ENCODE measurements at regions not wholly inside any gene's neighbourhood (a gene's known extent, or its start where the extent isn't known, plus 50 kb on each side); places are given as distances from the start of the nearest gene placed in this dataset.

- H3K4me3 ChIP-seq (ENCODE audit: low read length) = no peak overlapping the region
- TF ChIP-seq CTCF (conservative IDR thresholded peaks at IDR 0.05; ENCODE audit: low read depth, low read length) = no peak
- no peak for DNase-seq (ENCODE audit: low read depth)
These were observed 689.4 kb upstream of the FANCL start for GRCh38 chr2:58930537-58930936.

GRCh38 chr2:58928973-58929372 is 687.8 kb upstream of the FANCL start:
- DNase-seq (ENCODE audit: low read depth) = no peak
- H3K4me3 ChIP-seq (ENCODE audit: low read length) = no peak overlapping the region
- no peak for TF ChIP-seq CTCF (conservative IDR thresholded peaks at IDR 0.05; ENCODE audit: low read depth, low read length)

DNA sequence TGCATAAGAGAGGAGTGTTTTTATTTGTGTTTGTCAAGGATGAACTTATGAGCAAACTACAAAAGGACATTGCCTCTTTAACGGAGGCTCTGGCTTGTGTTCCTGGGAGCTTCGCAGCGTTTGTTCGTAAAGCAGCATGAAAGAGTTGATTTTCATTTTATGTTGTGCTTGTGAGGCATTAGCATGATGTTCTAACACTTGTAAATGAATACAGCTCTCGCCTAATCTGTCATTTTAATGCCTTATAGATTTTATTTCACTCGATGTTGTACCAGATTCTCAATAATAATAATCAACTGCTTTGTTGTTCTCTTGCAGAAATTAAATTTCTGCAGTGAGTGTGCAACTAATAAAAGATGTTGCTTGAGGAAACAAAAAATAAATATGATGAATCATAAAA is 687.3 kb upstream of the FANCL start:
- no peak for TF ChIP-seq CTCF (conservative IDR thresholded peaks at IDR 0.05; ENCODE audit: low read depth, low read length)
- H3K4me3 ChIP-seq (ENCODE audit: low read length) = no peak overlapping the region
- DNase-seq (ENCODE audit: low read depth) = no peak

DNA sequence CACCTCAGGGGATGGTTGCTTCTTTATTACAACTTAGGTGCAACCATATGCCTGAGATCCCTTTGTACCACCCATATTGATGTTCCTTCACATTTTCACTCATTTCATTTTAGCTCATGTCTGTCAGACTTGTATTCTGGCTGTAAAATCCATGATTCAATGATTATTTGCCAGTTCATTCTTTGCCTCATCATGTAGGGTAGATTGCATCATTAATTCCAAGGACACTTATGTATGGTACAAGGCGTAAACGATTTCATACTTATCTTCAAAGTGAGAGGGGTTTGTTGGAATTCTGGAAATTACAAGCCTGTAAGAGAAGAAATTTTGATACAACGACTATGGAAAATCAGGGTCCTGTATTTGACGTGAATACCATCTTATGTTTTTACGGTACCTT is 685.0 kb upstream of the FANCL start:
- no peak for TF ChIP-seq CTCF (conservative IDR thresholded peaks at IDR 0.05; ENCODE audit: low read depth, low read length)
- no peak overlapping the region for H3K4me3 ChIP-seq (ENCODE audit: low read length)
- DNase-seq (ENCODE audit: low read depth) = no peak

DNA sequence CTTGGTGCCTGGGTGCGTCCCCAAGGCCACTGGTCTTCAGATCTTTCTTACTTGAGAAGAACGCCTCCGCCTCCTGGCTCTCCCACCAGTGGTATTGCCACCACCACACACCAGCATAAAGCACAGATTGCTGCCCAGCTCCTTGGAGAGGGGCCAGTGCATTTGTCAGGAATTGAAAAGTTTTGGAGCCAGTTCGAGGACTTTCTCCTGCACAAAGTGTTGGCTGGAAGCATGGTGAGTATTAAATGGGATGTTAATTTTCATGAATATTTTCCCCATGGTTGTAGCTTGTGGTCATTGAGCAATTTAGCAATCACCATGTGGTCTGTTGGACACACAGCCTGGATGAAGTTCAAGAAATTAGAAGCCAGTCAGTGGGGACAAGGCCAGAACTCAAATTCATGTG is 684.6 kb upstream of the FANCL start:
- H3K4me3 ChIP-seq (ENCODE audit: low read length) = no peak overlapping the region
- TF ChIP-seq CTCF (conservative IDR thresholded peaks at IDR 0.05; ENCODE audit: low read depth, low read length) = no peak
- no peak for DNase-seq (ENCODE audit: low read depth)

DNA sequence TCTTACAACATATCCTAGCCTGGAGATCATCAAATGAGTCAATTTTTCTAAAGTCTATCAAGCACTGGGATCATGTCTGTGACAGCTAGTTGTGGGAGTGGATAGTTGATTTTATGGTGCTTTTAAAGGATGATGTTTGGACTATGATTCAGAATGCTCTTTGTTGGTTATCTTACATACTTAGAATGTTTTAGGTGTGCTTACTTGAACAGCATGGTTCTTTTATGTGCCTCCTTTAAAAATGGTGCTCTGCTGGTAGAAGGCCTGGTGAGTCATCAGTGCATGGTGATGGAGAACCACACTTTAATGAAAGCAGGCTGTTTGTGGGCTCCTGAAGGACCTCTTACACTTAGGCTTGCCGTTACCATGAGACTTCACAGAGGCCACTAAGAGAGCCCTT is 682.7 kb upstream of the FANCL start:
- H3K4me3 ChIP-seq (ENCODE audit: low read length) = no peak overlapping the region
- TF ChIP-seq CTCF (conservative IDR thresholded peaks at IDR 0.05; ENCODE audit: low read depth, low read length) = no peak
- no peak for DNase-seq (ENCODE audit: low read depth)

DNA sequence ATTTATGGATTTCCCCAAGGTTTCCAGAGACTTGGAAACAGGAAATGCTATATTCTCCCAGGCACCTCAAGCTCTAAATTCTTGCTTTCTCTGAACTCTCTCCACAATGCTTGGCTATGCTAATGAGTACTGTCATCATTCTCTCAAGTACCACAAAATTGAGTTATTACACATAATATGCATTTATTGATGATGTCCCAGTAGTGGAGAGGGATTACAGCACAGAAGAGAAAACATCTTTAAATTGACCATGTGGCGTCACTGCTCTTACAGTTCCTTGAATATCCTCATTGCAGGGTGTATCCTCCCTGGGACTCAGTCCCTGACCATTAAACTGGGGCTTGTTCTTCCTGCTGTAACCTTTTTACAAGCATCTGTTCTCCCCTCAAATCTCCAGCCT is 681.1 kb upstream of the FANCL start:
- H3K4me3 ChIP-seq (ENCODE audit: low read length) = no peak overlapping the region
- no peak for DNase-seq (ENCODE audit: low read depth)
- no peak for TF ChIP-seq CTCF (conservative IDR thresholded peaks at IDR 0.05; ENCODE audit: low read depth, low read length)

Data from retinal pigment epithelial cell (primary cell).